Stimulated activated CD4-positive, alpha-beta T cell treated with anti-CD3 and anti-CD28 coated beads, Interleukin-15, amount 100 ng/mL, for 1 hour (primary cell): ENCODE measurements at regions not wholly inside any gene's neighbourhood (a gene's known extent, or its start where the extent isn't known, plus 50 kb on each side); places are given as distances from the start of the nearest gene placed in this dataset.

Experiments used
- DNase-seq, 2 donors: peaks; one replicate each; pipeline ENCODE4 v3.0.0-alpha.2; 2020; ENCODE audit warnings: low read depth in 1 of 2, low spot score in 1 of 2

DNA sequence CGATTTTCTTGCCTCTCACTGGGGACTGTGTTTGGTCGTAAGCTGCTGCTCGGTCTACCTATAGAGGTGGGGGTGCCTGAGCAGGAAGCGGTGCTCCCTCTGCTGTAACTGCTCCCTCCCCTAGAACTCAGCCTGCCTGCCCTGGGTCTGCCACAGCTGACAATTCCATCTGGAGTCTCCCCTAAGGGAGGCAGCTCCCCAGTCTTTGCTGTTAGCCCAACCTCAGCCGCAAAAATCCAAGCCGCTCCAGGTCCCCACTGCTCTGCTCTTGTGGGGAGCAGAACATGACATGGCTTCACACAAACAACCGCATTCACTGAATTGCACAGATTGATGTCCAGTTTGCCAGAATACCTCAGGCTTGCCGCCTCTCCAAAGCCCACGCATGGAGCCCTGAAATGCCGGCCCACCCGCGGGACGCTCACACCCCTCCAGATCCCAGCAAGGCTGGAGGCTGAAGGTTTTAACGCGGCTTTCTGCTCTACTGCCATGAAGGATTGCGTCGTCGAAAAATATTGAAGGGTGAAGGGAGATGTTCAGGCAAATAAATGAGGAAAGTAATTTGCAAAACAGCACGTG, 221.5 kb upstream of the FOXF1 start:
- no peak for DNase-seq

DNA sequence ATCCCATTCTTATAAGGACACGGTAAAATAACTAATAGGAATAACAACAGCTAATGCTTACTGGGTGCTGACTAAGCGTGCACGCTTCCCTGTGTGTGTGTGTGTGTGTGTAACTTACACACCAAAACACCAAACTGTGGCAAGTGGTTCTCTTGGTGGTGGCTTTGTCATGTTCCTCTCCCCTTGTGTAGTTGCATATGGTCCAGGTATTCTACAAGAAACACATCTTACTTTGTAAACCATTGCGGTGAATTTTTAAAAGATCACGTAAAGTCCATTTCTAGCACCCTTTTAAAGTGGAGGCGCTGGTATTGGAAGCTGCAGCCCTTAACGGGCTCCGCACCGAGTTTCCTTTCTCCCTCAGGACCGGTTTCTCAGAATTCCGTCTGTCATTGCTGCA, 221.0 kb upstream of the FOXF1 start:
- DNase-seq: no peak

DNA sequence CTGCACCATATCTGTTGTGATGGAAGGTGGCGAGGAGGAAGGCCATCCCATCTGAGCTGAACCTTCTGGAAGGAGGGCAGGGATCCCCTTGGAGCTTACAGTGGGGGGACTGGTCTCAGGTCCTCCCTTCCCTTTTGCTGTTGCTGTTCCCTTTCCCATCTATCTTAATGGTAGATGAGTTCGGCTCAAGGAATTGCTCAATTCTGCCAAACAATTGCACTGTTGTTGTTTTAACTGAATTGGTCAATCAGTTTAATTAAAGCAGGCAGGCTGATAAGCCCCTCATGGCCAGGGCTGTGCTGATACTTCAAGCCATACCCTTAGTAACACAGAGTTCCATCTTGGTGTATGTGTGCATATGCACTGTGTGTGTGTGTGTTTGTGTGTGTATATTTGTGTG, 220.4 kb upstream of the FOXF1 start:
- DNase-seq: no peak

DNA sequence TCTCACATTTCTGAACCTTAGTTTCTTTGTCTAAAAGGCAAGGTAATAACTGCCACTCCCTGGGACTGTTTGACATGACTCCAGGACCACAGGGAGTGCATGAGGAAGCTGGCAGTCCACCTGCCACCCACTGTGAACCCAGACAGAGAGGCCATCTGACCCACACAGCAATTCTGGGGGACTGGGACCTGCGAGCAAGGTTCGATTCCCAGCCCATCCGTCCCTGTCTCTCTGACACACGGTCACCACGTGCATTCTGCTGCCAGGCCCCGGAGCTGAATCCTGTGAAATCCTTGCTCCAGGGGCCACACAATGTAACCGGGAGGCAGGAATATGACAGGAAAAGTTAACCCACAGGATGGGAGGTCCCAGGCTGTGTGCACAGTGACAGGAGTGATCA, 218.8 kb upstream of the FOXF1 start:
- DNase-seq: no peak

DNA sequence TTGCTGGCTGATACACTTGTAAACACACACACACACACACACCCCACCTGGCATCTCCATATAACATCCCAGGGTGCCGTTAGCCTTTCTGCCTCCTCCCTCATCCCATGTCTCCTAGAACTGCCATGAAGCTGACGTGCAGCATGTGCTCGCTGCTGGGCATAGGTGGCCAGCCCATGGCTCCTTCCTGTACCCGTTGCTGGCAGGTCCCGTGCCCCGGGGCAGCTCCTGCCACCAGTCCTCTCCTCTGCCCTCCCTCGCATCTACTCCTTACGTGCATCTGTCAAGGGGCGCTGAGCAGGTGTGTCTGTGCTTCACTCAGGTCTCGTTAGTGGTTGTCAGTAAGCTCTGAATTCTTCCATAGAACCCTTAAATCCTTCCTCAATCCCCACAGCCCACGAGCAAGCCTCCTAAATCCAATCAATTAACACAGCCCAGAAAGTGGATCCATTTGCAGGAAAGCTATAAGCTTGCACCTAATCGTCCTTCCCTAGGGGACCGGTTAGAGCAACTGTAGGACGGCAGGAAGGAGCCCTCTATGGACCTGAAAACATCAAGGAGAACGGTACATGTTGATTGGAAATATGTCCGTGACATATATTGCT, 218.1 kb upstream of the FOXF1 start:
- DNase-seq: no peak

DNA sequence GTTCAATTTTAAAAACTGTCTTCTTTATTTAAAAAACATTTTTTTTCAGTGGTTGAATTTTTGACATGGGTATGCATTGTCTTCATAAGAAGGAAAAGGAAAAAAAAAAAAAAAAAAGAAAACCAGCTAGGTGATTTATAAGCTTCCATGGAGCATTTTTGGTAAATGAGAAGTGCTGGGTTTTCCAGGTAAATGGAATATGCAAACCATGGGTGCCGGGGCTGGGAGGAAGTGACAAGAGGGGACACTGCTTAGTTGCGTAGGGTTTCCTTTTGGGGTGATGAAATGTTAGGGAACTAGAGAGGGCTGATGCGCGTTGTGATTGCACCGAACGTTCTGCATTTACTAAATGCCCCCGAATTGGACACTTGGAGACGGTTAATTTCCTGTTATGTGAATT, 217.4 kb upstream of the FOXF1 start:
- DNase-seq: no peak

DNA sequence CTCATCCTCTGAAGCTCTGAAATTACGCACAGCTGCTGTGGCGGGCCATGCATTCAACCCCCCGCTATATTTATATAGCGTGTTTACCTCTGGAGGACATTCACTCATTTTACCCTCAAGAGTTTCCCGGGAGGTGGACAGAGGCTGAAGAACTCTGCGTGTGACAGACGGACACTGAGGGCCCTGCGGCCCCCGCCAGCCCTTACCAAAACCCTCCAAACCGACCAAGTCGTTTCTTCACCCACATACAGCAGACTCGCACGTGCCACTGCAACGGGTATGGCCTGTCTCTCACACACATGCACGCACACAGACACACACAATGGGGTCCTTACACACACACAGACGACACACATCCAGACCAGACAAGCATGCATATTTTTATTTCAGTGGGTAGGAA, 216.4 kb upstream of the FOXF1 start:
- no peak for DNase-seq

DNA sequence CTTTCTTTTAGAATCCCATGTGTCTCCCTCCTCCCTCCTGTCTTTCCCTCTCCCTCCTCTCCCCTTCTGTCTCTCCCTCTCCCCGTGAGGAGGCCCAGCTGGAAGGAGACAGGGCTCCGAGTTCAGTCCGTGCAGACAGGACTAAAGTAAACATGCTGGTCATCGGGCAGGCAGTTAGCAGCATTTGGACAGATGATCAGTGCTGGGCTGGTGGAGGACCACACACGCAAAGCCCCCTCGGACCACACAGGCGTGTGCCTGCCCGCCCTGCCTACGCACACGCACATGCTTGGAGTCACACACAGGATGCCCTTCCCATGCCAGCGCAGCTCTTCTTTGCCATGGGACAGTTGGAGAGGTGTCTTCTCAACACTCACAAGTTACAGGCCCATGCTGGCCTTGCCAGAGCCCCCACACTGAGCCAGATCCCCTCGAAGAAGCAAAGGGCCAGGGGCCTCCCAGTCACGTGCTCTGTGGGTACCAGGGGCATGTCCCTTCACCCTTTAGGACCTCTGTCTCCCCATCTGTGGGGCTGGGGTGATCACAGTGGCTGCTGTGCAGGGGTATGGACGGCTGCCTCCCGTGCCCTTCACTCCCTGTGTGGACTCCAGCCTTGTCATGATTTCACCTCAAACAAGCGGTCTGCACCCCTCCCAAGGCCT, 215.7 kb upstream of the FOXF1 start:
- DNase-seq: no peak

DNA sequence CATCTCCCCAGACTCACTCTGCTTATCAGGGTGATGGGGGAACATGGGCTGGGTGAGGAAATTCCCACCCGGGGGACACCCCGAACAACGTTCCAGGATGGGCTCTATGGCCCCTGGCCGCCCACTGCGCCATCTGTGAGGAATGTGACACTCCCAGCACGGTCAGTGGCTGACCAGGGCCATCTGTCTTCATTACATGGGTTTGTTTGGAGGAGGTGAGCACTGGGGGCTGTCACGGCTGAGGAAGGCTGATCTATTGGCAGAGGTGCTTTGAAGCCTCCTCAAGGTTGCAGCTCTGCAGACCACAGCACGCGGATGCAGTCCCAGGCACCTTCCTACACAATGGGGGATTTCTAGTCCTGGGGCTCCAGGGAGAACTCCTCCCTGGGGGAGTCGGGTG, 214.1 kb upstream of the FOXF1 start:
- DNase-seq: no peak

DNA sequence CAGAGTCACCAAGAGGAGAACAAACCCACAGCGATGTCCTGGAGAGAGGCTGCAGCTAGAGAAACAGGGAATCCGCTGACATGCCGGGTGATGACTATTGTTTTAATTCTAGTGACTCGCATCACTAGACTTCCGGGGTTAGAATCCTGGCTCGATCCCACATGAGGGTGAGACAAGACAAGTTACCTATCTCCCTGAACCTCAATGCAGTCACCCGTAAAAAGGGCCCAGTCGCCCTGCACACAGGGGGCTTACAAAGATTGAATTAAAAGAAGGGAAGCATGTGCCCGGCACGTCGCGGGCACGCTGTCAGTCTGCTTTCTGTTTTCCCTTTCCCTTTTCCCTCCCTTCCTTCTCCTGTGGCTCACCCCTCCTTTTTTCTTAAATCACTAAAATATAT, 212.9 kb upstream of the FOXF1 start:
- DNase-seq: no peak

DNA sequence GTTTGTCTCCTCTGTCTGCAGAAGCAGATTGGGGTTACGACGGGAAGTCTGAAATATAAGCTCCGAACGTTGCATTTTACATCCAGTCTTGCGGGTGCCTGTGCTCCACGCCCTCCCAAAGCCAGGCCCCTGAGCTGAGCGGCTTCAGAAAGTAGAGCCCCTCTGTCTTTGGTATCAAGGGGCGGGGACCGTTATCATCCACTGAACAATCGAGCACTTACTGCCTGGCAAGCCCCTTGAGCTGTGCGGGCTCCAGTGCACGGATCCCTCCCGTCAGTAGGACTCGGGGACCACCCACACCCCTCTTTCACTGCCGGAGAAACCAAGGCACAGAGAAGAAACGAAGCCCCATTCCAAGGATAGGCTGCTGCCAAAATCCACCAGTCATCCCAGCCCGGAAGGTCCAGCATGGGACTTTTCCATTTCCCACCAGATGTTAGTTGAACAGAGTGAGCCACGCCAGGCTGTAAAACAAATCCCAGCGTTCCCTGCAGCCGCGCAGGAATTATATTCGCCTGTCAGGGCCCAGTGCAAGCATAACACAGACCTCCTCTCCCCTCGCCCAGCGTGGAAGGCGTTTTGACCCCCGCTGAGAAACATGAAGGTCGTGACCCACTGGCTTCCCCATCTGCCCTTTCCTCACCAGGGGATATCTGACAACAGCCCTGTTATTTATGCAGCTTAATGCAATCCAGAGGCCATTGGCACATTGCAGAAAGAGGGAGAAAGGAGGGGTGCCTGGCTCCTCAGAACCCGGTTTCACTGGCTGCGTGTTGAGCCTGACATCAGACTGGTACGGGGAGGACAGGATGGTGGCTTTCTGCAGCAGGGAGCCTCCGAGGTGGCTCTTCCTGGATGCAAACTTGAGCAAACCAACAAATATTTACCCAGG, 212.2 kb upstream of the FOXF1 start:
- DNase-seq: no peak

DNA sequence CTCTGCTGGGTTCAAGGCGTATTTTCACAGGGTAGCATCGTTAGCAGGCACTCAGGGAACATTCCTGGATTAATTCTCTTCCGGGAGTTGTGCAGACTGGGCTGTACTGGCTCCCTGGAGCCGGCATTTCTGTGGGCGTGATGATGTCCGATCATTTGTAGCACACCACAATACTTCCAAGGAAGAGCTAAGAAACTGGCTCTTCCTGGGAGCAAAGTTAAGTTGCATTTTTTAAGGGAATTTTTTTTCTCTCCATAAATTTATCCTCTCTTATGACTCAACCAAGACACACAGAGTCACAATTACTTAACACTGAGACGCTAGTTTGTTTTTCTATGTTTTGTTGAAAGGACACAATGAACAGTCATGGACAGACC, 211.6 kb upstream of the FOXF1 start:
- no peak for DNase-seq

DNA sequence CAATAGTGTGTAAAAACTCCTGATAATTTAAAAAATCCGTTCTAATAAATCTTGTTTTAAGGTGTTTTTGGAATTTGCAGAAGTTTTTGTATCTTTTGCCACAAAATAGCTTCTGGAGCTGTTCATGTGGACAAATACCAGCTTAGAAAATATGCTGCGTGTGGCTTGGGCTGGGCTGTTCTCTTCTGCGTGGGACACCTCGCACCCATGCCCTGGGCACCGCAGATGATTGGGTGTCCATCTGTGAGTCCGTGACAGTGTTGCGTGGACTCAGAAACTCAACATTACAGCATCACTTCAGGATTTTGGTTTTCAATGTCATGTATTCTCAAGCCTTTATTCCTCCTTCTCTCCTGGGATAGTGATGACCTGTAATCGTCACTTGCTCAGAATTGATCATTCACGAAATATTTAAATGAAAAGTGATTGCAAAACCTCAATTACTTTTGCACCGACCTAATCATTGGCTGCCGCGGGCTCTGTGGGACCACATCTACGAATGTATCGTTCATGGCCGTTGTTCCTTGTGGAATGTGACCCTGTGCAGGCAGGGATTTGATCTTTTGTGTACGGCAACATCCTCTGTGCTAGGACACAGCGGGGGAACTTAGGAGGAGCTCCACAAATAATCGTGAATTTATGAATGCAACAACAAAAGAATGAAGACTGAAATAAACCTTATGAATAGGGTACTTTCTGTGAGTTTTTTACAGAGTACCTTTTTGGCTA, 210.3 kb upstream of the FOXF1 start:
- DNase-seq: no peak

DNA sequence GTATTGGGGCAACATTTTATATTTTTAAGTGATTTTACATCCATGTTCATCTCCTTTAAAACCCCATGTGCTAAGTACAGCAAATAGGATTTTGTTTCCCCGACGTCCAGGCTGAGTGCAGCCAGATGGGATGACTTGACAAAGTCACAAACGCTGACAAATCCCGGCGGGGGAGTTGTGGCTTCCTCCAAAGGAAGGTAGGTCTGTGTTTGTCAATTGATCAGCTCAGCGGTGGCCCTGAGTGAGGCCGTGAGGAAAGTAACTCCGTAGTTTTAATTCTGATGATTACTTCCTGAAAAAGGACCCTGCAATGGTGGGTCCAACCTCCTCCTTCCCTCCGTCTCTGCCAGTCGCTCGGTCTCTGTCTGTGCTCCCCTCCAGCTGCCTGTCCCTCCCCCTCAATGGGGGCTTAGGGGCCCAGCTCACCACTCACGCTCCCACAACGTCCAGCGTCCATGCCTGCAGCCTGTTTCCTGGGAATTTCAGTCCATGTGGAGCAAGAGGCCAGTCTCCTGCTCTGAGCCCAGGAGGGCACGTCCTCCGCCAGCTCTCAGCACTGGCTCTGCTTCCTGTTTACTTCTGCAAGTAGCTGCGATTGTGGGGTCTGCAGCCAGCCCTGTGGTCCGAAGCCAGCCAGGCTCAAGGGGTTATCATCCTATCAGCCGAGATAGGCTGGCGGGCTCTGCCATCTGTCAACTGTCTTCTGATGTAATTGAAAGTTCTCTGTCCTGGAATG, 209.4 kb upstream of the FOXF1 start:
- DNase-seq: no peak

DNA sequence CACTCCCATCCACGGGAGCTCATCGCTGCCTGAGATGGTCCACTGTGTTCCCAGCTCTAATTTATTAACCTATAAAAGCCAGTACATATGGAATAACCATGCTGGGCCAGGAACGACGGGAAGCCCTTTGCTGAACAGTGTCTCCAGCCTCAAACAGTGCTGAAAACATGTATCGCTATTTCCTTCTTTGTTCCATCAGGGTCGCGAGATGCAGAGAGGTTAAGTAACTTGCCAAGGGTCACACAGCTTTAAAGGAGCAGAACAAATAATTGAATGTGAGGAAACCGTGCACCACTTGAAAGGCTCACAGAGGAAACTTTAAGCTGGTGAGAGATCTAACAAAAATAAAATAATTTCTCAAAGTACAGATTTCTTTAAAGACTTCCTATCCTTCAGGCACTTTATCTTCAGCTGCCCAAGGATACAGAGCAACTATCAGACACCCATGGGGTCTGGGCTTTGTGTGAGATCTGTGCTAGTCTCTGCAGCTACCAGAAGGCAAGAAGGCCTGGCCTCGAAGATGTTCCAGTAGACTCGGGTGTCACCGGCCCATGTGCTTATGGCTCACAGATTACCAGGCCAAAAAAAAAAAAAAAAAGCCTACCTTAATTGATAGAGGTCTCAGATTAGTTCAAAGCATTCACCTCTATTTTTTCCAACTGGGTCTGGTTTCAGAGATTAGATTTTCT, 207.8 kb upstream of the FOXF1 start:
- DNase-seq: no peak

DNA sequence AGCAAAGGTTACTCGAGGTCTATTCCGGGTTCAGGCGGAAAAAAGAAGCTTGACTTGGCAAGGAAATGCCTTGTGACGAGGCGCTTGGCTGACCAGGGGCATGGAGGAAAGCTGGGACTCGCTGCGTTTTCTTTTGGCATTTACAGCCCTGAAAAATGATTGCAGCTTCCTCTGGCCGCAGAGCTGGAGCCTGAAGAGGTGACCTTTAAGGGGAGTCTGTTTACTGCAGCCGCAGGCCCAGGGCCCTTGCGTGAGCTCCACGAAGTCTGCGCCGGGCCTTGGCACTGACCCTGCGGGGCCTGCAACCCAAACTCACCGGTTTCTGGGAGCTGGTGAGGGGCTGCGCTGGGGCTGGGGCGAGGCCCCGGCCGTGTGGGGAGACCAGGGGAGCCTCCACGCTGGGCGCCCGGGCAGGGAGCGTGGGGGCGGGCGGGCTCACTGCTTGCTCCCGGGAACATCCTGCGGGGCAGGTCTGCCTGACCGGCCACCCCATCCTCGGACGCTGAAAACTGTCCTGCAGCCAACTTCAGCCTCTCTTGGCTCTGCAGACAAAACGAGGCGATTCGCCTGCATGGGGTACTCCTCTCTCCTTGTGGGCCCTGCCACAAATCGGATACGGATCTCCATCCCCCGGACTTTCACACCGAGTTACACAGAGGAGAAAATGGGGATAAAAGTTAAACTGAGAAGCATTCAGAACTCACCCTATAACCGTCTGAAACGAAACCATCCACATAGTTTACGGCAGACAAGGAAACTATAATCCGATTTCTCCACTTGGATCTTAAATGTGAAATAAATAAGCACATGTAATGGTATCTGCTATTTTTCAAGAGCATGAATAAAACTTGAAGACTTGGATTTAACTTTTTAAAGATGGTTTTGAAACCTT, 206.3 kb upstream of the FOXF1 start:
- DNase-seq: no peak

DNA sequence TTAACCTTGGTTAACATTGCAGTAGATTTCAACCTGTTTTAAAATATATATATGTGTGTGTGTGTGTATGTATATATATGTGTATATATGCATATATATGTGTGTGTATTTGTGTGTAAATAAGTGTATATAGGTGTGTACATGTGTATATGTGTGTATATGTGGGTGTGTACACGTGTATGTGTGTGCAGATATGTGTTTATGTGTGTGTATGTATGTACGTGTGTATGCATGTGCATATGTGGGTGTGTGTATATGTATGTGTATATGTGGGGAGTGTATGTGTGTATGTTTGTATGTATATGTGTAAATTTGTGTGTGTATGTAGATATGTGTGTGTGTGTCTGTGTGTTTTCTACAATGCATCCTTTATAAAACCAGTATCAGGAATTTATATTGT, 205.5 kb upstream of the FOXF1 start:
- DNase-seq: no peak

DNA sequence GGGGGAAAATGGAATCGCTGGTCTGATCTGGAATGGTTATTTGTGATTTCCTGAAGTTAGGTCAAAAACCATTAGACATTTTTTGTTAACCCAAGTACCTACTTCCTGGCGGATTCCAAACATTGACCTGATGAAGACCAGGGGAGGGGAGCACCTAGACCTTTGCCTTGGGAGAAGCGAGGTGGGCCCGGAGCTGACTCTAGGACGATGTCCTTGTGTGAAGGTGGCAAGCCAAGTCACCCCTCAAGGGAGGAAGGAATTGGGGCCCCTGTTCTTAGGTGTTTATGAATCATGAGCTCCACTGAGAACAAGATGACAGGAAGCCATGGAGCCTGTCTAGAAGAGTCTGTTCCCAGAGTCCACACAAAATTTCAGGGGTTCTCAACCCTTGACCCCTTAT, 204.9 kb upstream of the FOXF1 start:
- DNase-seq: no peak

DNA sequence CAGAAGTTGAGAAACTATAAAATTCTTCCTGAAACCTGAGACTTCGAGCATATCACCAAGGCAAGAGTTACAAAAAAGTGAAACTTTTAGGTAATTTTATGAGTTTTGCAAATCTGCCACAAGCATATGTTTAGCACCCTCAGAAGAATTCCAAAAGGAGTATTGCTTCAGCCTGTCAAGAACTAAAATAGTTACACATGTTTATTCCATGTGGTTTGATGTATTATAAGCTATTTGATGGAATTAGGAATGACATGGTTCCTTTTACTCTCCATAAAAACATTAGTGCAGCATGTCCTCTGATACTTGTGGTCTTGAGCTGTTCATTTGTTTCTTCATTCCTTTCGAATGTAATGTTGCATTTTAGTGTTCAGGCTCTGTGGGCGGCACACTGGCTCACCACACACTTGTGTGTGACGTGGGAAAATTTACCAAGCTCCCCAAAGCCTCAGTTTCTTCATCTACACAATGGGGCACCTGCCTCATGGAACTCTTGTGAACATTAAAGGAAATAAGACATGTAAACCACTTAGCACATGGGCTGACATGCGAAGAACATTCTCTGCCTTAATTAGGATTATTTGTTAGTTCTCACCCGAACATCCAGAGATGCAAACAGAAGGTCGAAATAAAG, 204.2 kb upstream of the FOXF1 start:
- no peak for DNase-seq
